ENCODE measurements at regions not wholly inside any gene's neighbourhood (a gene's known extent, or its start where the extent isn't known, plus 50 kb on each side); places are given as distances from the start of the nearest gene placed in this dataset.

GRCh38 chr4:115418635-115419396 lies 305.4 kb upstream of the NDST4 start:
- CTCF ChIA-PET: no interaction called here
- H3K4me3 ChIP-seq (ENCODE audit: low read length): no peak overlapping the region
- Mint-ChIP-seq H3K9me3 (peaks cover 3% of the 10 kb centered on the region), H3K4me3 (no peak overlapping the region), H3K36me3 (ENCODE audit: low read depth) (no peaks in the 10 kb centered on the region), H3K4me1 (ENCODE audit: low read depth) (no peaks in the 10 kb centered on the region), H3K27me3 (no peaks in the 10 kb centered on the region), H3K27ac (no peak overlapping the region)
- H3K36me3 ChIP-seq (ENCODE audit: insufficient read depth, low read length): no peaks in the 10 kb centered on the region
- no peak overlapping the region for H3K27ac ChIP-seq (ENCODE audit: low read depth in 1 of 2, low read length in 2 of 2)
- H3K4me1 ChIP-seq (ENCODE audit: insufficient read depth, low read length): no peaks in the 10 kb centered on the region
- no peaks in the 10 kb centered on the region for H3K27me3 ChIP-seq (ENCODE audit: control insufficient read depth in 1 of 2, insufficient read depth in 2 of 2, low read length in 2 of 2)
- intact Hi-C loops (cut with DNase I, micrococcal nuclease): no loop called here
- ATAC-seq (ENCODE audit: poor library complexity) (no peak), DNase-seq (no peak)
- H3K9me3 ChIP-seq (ENCODE audit: control insufficient read depth in 1 of 2, insufficient read depth in 1 of 2, low read length in 2 of 2): peaks cover 0 to 7% of the 10 kb centered on the region in 2 experiments
- no peak for TF ChIP-seq CTCF (IDR thresholded peaks at IDR 0.05)
- POLR2A ChIA-PET: no interaction called here

- H3K36me3 ChIP-seq (ENCODE audit: insufficient read depth, low read length): no peaks in the 10 kb centered on the region
- no peaks in the 10 kb centered on the region for H3K4me1 Mint-ChIP-seq (ENCODE audit: low read depth)
- no peak overlapping the region for H3K27ac Mint-ChIP-seq
- POLR2A ChIA-PET: no interaction called here
- no peaks in the 10 kb centered on the region for H3K27me3 ChIP-seq (ENCODE audit: control insufficient read depth in 1 of 2, insufficient read depth in 2 of 2, low read length in 2 of 2)
- no peak overlapping the region for H3K4me3 ChIP-seq (ENCODE audit: low read length)
- H3K36me3 Mint-ChIP-seq (ENCODE audit: low read depth): no peaks in the 10 kb centered on the region
- ATAC-seq (ENCODE audit: poor library complexity): no peak
- H3K9me3 ChIP-seq (ENCODE audit: control insufficient read depth in 1 of 2, insufficient read depth in 1 of 2, low read length in 2 of 2): peaks cover 5% of the 10 kb centered on the region in 2 experiments
- peaks cover 16% of the 10 kb centered on the region for H3K9me3 Mint-ChIP-seq
- DNase-seq: no peak
- no peak for TF ChIP-seq CTCF (IDR thresholded peaks at IDR 0.05)
- no peak overlapping the region for H3K4me3 Mint-ChIP-seq
- H3K27ac ChIP-seq (ENCODE audit: low read depth in 1 of 2, low read length in 2 of 2): no peak overlapping the region
- intact Hi-C loops (cut with DNase I, micrococcal nuclease): no loop called here
- no peaks in the 10 kb centered on the region for H3K27me3 Mint-ChIP-seq
- no peaks in the 10 kb centered on the region for H3K4me1 ChIP-seq (ENCODE audit: insufficient read depth, low read length)
- CTCF ChIA-PET: no interaction called here
Observed at GRCh38 chr4:115396034-115396433, 282.6 kb upstream of the NDST4 start.

GRCh38 chr4:115376866-115377265 lies 263.4 kb upstream of the NDST4 start:
- intact Hi-C loops (cut with DNase I, micrococcal nuclease): no loop called here
- no peak overlapping the region for H3K4me3 ChIP-seq (ENCODE audit: low read length)
- ChIA-PET CTCF (interaction anchor here (0.7 kb wide), 1 partner anchor 9 kb away, joined by 4 read pairs; no protein-coding TSS in a partner anchor), POLR2A (no interaction called here)
- TF ChIP-seq CTCF (IDR thresholded peaks at IDR 0.05): no peak
- no peaks in the 10 kb centered on the region for H3K4me1 ChIP-seq (ENCODE audit: insufficient read depth, low read length)
- H3K27me3 Mint-ChIP-seq: no peaks in the 10 kb centered on the region
- DNase-seq (no peak), ATAC-seq (ENCODE audit: poor library complexity) (no peak)
- H3K27me3 ChIP-seq (ENCODE audit: control insufficient read depth in 1 of 2, insufficient read depth in 2 of 2, low read length in 2 of 2): no peaks in the 10 kb centered on the region
- no peak overlapping the region for H3K27ac ChIP-seq (ENCODE audit: low read depth in 1 of 2, low read length in 2 of 2)
- no peaks in the 10 kb centered on the region for H3K36me3 ChIP-seq (ENCODE audit: insufficient read depth, low read length)
- H3K4me3 Mint-ChIP-seq: no peak overlapping the region
- no peaks in the 10 kb centered on the region for H3K9me3 ChIP-seq (ENCODE audit: control insufficient read depth in 1 of 2, insufficient read depth in 1 of 2, low read length in 2 of 2)
- H3K27ac Mint-ChIP-seq: no peak overlapping the region
- H3K9me3 Mint-ChIP-seq: peaks cover 2% of the 10 kb centered on the region
- no peaks in the 10 kb centered on the region for H3K4me1 Mint-ChIP-seq (ENCODE audit: low read depth)
- H3K36me3 Mint-ChIP-seq (ENCODE audit: low read depth): no peaks in the 10 kb centered on the region
